HK-2 (cell line): ENCODE measurements at regions not wholly inside any gene's neighbourhood (a gene's known extent, or its start where the extent isn't known, plus 50 kb on each side); places are given as distances from the start of the nearest gene placed in this dataset.

Experiments used
- DNase-seq: peaks from one replicate; pipeline ENCODE4 v3.0.0-alpha.2; 2018; ENCODE audit not compliant: unreplicated experiment

DNA sequence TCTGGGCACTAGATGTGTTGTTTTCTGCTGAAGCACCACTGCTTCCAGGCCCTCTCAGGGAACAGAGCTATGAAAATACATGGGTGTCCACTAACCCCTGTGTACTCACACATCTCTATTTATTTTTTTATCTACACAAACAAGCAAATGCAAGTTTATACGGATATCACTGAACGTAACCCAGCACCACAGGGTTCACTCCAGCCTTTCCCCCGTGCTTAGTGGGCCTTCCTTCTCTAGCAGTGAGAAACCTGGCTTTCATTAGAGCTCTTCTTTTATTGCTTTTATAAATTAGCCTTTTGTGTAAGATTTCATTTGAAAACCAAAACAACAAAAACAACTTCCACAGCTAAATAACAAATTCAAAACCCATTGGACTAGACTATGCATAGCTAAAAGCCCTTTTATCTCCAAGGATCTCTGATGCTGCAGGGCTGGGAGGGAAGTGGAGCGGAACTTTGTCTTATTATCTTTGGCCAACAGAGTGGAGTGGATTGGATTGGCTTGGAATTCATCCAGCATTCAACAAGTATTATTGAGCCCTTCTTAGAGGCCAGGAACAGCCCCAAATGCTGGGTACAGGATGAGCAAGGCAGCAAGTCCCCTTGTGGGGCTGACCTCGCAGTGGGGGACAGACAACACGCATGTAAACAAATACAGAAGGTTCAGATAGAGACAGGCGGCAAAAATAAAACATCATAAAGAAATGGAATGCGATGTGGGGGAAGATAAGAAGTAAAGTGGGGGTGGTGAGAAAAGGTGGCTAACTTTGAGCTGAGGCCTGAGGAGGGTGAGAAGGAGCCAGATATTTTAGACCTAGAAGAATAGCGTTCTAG, 371.8 kb upstream of the POU3F1 start:
- DNase-seq: no peak

DNA sequence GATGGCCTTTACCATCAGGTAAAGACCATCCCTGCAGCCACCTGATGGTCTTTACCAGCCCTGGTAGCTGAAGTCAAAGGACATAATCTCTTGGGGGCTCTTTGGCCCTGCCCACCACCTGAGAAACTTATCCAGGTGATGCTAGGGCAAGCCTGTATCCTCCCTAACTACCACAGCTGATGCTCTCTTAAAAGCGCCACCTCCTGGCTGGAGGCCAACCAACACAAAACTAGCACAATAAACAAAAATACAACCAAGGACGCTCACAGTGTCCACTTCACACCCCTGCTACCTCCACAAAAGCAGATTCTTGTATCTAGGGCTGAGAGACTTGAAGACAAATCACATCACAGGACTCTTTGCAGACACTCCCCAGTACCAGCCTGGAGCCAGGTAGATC, 357.1 kb upstream of the POU3F1 start:
- no peak for DNase-seq

- no peak for DNase-seq
Observed at GRCh38 chr1:38402230-38402815, 355.7 kb upstream of the POU3F1 start.

DNA sequence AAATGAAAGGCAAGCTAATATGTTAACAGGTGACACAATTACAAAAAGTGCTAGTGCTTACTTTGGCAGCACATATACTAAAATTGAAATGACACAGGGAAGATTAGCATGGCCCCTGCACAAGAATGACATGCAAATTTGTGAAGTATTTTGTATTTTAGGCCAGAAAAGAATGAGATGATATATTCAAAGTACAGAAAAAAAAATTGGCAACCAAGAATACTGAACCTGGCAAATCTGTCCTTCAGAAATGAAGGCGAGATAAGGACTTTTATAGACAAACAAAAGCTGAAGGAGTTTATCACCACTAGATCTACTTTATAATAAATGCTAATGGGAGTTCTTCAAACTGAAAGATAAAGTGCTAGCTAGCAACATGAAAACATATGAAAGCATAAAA, 350.0 kb upstream of the POU3F1 start:
- no peak for DNase-seq

- no peak for DNase-seq
Observed at GRCh38 chr1:38394303-38394702, 347.7 kb upstream of the POU3F1 start.

DNA sequence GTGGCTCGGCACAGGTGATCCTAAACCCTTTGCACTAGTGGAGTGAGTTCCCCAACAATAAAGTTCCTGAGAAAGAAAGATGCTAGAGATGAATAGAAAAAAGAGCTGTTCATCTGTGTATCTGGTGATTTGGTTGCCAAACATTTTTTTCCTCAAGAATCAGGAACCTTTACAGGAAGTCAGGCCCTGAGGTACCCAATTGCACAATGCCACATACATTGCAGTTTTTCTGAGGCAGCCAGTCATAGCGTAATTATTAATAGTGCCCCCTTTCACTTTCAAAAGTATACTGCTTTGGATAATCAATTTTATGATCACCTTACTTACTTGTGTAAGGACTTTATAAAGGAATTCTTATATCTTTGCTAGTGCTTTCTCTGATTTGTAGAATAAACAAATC, 346.3 kb upstream of the POU3F1 start:
- no peak for DNase-seq

- DNase-seq: no peak
Observed at GRCh38 chr1:38381256-38381655, 334.7 kb upstream of the POU3F1 start.

DNA sequence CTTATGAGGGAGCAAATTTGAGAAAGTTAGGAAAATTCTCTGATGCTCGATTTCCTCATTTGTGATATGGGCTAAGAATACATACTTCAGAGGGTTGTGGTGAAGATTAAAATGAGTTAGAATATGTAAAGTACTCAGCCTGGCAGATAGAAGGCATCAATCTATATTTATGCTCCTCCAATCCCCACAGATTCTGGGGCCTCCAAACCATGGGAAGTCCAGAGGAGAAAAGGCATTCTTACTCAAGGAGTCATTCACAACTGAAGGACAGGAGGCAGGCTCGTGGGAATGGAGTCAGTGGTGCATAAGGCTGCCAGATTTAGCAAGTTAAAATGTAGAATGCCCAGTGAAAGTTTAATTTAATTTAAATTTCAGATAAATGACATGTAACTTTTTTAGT, 330.0 kb upstream of the POU3F1 start:
- no peak for DNase-seq

- DNase-seq: no peak
Observed at GRCh38 chr1:38375035-38375434, 328.4 kb upstream of the POU3F1 start.

DNA sequence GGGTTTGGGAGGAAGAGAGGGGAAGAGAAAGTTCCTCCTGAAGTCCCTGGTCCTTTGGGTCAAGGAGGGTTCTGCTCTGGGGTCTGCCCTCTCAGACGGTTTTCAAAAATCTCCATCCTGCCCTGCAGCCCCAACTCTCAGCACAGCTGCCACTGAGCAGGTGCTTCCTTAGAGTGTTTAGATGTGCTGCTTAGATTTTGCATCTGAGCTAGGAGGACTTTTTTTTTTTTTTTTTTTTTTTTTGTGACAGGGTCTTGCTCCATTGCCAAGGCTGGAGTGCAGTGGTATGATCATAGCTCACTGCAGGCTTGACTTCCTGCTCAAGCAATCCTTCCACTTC, 324.9 kb upstream of the POU3F1 start:
- DNase-seq: no peak

GRCh38 chr1:38370716-38371504, 324.3 kb upstream of the POU3F1 start:
- no peak for DNase-seq

DNA sequence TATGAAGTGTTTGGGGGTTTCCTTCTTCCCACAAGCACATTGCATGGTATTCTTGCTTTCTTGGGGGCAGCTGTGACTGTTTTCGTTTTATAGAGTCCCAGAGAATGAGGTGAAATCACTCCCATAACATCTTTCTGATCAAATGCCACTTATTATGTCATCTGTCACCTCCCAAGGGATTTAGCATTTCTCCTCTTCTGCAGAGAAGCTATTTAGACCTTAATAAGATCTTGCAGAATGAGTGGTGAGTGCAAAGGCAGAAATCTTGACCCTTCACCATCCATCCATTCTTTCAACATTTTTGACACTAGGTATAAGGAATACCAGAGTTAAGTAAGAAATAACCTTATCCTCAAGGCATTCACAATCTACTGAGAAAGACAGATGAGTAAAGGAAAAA, 318.6 kb upstream of the POU3F1 start:
- DNase-seq: no peak

DNA sequence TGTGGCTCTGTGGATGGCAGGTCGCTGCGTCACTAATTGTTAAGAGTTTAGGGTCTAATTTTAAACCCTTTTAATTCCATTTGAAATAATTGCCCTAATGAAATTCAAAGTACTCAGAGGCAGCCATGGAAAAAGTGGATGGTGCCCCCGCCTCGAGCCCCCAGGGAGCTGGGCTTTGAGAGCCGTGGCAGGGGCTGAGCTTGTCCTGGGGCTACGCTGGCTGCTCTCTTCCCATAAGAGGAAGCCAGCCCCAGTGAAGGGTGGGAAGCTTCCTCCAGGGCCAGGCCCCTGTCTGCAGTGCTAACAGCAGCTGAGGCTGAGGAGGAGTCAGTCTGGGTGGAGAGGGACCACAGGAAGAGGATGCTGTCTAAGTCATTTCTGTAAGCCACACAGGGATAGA, 315.0 kb upstream of the POU3F1 start:
- DNase-seq: no peak

GRCh38 chr1:38360807-38361206, 314.2 kb upstream of the POU3F1 start:
- no peak for DNase-seq

DNA sequence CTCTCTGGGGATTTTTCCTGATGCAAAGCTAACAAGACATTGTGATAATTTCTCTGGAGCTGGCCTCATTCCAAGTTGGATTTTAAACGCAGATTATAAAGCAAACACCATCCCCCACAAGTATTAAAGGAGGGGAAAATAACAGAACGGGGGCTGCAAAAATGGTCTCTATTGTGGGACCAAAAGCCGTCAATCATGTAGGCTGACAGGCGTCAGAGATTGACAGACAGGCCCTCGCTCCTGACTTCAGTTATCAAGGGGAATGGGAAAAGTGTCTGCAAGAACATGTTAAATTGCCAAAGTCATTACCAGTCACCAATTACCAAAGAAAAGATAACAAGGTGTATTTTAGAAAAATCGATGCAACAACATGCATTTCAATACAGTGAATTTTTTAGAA, 307.4 kb upstream of the POU3F1 start:
- no peak for DNase-seq

DNA sequence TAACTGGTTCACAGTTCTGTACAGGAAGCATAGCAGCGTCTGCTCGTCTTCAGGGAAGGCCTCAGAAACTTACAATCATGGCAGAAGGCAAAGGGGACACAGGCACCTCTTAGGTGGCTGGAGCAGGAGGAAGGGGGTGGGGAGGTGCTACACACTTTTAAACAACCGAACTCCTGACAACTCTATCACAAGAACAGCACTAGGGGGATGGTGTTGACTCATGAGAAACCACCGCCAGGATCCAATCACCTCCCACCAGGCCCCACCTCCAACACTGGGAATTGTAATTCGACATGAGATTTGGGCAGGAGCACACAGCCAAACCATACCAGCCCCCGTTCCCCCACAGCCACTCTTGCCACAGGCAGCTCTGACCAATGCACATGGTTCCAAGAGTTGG, 306.3 kb upstream of the POU3F1 start:
- DNase-seq: no peak

DNA sequence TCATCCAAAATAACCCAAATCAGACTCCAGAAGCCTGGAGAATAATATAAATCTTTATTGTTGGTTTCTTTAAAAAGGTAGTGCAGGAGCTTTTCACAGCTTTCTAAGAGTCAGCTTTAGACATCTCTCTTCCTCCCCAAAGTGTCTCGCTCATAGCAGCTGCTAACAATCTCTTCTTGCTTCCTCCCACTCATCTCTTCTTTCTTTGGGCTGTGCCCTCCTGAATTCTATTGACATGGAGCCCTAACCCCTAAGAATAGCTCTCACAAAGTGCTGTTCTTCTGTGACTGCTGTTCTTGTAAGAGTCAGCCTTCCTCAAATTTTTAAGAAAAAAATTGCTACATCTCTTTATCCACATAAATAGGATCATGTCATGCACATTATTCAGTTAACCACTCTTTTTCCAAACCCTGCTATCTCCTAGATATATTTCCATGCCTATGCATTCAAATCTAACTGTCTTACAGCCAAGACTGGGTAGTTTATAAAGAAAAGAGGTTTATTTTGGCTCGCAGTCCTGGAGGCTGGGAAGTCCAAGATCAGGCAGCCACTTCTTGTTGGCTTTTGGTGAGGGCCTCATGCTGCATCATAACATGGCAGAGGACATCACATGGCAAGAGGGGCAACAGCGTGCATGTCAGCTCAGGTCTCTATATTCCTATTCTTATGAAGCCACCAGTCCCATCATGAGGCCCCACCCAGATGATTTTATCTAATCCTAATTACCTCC, 301.0 kb upstream of the POU3F1 start:
- DNase-seq: no peak

DNA sequence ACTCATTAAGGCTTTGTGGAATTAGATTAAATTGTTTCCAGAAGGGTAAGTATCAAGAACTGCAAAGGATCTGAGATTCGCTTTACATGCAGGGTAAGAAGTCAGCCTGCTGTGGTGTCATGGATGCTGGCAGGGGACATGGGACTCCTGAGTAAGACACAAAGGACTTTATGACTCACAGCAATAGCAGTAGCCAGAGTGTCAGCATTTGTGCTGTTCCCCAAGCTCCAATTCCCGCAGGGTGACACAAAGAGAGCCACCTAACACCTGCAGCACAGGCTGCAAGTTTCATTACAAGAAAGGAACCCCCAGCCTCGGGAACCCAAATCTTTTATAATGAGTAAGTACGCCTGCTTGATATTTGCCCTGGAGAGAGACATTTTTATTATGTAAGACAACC, 298.1 kb upstream of the POU3F1 start:
- no peak for DNase-seq

DNA sequence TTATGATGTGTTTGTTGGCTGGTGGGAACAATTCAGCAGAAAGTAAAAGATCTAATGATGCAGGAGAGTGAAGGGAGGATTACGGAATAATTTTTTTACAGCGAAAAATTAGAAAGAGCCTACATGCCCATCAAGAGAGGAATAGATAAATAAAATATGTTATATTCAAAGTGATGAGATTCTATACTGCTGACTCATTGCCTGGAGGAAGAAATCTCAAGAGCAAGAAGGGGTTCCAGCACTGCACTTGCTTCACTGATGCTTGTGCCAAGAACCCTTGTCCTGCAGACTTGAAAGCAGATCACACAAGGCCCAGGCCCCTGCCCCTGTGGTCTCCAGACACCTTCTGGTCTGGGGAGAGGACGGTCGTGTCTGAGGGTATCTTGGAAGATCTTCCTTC, 295.1 kb upstream of the POU3F1 start:
- DNase-seq: no peak

- no peak for DNase-seq
Observed at GRCh38 chr1:38340409-38340808, 293.8 kb upstream of the POU3F1 start.

- no peak for DNase-seq
Observed at GRCh38 chr1:38337711-38338110, 291.1 kb upstream of the POU3F1 start.

- no peak for DNase-seq
Observed at GRCh38 chr1:38336961-38337360, 290.4 kb upstream of the POU3F1 start.
